ENCODE measurements at regions not wholly inside any gene's neighbourhood (a gene's known extent, or its start where the extent isn't known, plus 50 kb on each side); places are given as distances from the start of the nearest gene placed in this dataset.
A peak's percentile ranks its signal among the peaks of the same experiment; 100 is the strongest.

DNA sequence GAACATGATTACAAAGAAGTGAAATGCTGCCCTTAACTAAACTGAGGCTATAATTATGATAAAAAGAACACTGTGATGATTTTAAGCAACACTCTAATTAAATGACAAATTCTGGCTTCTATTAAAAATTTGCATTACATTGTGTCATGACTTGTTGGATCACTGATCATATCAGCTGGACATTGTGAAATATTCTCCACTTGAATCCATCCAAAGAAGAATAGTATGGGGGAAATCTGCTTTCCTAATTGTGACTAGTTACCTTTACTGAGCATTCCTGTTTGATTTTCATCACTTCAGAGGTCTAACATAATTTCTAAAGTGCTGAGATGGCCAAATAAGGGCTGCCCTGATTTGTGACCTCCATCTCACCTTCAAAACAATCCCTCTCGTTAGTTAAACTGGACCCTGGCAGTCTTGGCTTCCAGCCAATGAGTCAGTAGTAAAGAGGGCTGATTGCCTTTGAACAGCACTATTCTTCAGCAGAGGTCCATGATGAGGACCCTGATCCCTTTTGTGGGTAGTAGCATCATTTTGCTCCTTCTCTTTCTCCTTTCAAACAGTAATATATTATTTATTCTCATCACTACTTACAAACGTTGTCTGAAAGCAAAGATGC is 53.5 kb upstream of the LEKR1 start:
- no peaks in the 10 kb centered on the region for H3K27me3 ChIP-seq (ENCODE audit: control insufficient read depth, extremely low read depth, insufficient read depth, low read length)
- dilution Hi-C loops (cut with MboI; ENCODE audit: extremely low pct_ligation_motif_present, low sequenced_read_pairs), result no loop called here
- H3K36me3 ChIP-seq (ENCODE audit: control insufficient read depth in 2 of 2, extremely low read depth in 1 of 2, insufficient read depth in 2 of 2, low read length in 2 of 2), result no peaks in the 10 kb centered on the region
- H3K9ac ChIP-seq (ENCODE audit: control insufficient read depth, extremely low read depth, insufficient read depth, low read length), result no peak overlapping the region
- H3K4me3 ChIP-seq (ENCODE audit: control insufficient read depth in 2 of 3, extremely low read depth in 1 of 3, insufficient read depth in 2 of 3, low read depth in 1 of 3, low read length in 3 of 3), result no peak overlapping the region
- H3K9me1 ChIP-seq (ENCODE audit: control insufficient read depth, extremely low read depth, insufficient read depth, low read length), result no peaks in the 10 kb centered on the region
- no peak overlapping the region for H3K27ac ChIP-seq (ENCODE audit: control insufficient read depth, insufficient read depth, low read length)
- H2AFZ ChIP-seq (ENCODE audit: control insufficient read depth, low read length), result no peak overlapping the region
- DNase-seq (ENCODE audit: low read depth, low spot score) (no peak), FAIRE-seq (peak; percentile 39)
- H4K20me1 ChIP-seq (ENCODE audit: control insufficient read depth, extremely low read depth, insufficient read depth, low read length), result no peaks in the 10 kb centered on the region
- TF ChIP-seq EZH2 (IDR thresholded peaks at IDR 0.05; ENCODE audit: low read length), result no peak
- TF ChIP-seq CTCF (optimal IDR thresholded peaks at IDR 0.05 in 1 of 3, IDR thresholded peaks at IDR 0.05 in 1 of 3, conservative IDR thresholded peaks at IDR 0.05 in 1 of 3; ENCODE audit: extremely low read depth in 1 of 3, insufficient read depth in 2 of 3, low read length in 3 of 3), result no peak
- peaks cover 32% of the 10 kb centered on the region for H3K4me1 ChIP-seq (ENCODE audit: control insufficient read depth, extremely low read depth, insufficient read depth, low read length)
- no peaks in the 10 kb centered on the region for H3K79me2 ChIP-seq (ENCODE audit: control insufficient read depth, insufficient read depth, low read length)
- H3K4me2 ChIP-seq (ENCODE audit: control insufficient read depth, extremely low read depth, insufficient read depth, low read depth, low read length), result peak overlapping the region; percentile 11
- no peaks in the 10 kb centered on the region for H3K9me3 ChIP-seq (ENCODE audit: control insufficient read depth, low read depth, low read length)

DNA sequence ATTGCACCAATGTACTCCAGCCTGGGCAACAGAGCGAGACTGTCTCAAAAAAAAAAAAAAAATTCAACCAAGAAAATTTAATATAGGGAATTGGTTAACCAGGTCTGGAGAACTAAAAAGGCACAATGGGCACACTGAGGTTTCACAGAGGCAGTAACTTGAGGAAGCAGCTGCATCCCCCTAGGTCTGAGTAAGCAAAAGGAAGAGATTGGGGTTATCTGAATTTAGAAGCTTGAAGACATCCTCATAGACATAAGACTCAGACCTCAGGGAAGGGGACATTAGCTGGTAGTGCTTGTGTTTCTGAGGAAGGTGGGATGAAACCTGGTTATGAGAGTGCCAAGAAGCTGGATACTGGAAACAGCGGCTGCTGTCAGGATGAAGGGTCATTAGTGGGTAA is 50.1 kb upstream of the LEKR1 start:
- Histone ChIP-seq H3K27me3 (ENCODE audit: control insufficient read depth, extremely low read depth, insufficient read depth, low read length) (no peaks in the 10 kb centered on the region), H3K36me3 (ENCODE audit: control insufficient read depth in 2 of 2, extremely low read depth in 1 of 2, insufficient read depth in 2 of 2, low read length in 2 of 2) (no peaks in the 10 kb centered on the region), H3K4me1 (ENCODE audit: control insufficient read depth, extremely low read depth, insufficient read depth, low read length) (peaks cover 19% of the 10 kb centered on the region), H3K27ac (ENCODE audit: control insufficient read depth, insufficient read depth, low read length) (no peak overlapping the region), H3K4me2 (ENCODE audit: control insufficient read depth, extremely low read depth, insufficient read depth, low read depth, low read length) (no peak overlapping the region), H3K9me3 (ENCODE audit: control insufficient read depth, low read depth, low read length) (no peaks in the 10 kb centered on the region), H3K9ac (ENCODE audit: control insufficient read depth, extremely low read depth, insufficient read depth, low read length) (no peak overlapping the region), H4K20me1 (ENCODE audit: control insufficient read depth, extremely low read depth, insufficient read depth, low read length) (no peaks in the 10 kb centered on the region), H3K4me3 (ENCODE audit: control insufficient read depth in 2 of 3, extremely low read depth in 1 of 3, insufficient read depth in 2 of 3, low read depth in 1 of 3, low read length in 3 of 3) (no peak overlapping the region), H3K9me1 (ENCODE audit: control insufficient read depth, extremely low read depth, insufficient read depth, low read length) (no peaks in the 10 kb centered on the region), H3K79me2 (ENCODE audit: control insufficient read depth, insufficient read depth, low read length) (no peaks in the 10 kb centered on the region), H2AFZ (ENCODE audit: control insufficient read depth, low read length) (no peak overlapping the region)
- TF ChIP-seq EZH2 (IDR thresholded peaks at IDR 0.05; ENCODE audit: low read length) (no peak), CTCF (optimal IDR thresholded peaks at IDR 0.05 in 1 of 3, IDR thresholded peaks at IDR 0.05 in 1 of 3, conservative IDR thresholded peaks at IDR 0.05 in 1 of 3; ENCODE audit: extremely low read depth in 1 of 3, insufficient read depth in 2 of 3, low read length in 3 of 3) (no peak)
- DNase-seq (ENCODE audit: low read depth, low spot score), result no peak
- dilution Hi-C loops (cut with MboI; ENCODE audit: extremely low pct_ligation_motif_present, low sequenced_read_pairs), result no loop called here
- FAIRE-seq, result no peak

Data from keratinocyte (primary cell).